GM12878 (cell line): ENCODE measurements at regions not wholly inside any gene's neighbourhood (a gene's known extent, or its start where the extent isn't known, plus 50 kb on each side); places are given as distances from the start of the nearest gene placed in this dataset.

Experiments used
- ATAC-seq: fragments of 200-7000 bp; cut with Tn5 transposase; 3 replicates; pipeline ENCODE4 v1.9.1; 2020; ENCODE audit warnings: mild to moderate bottlenecking, moderate library complexity
- BruUV-seq: library from RNA; stranded (reverse); fragments of 400-500 nt; replicated peaks from 2 replicates; lab custom pipeline; 2021; lab: Mats Ljungman, UMichigan
- CTCF ChIA-PET: fragments of 300-600 bp; sonication (Branson Sonifier 250); formaldehyde crosslinking; extraction: SDS; loops from one replicate; lab custom pipeline; 2021; ENCODE audit warnings: inconsistent platforms; lab: Yijun Ruan, JAX
- POLR2A ChIA-PET: fragments of 350-600 bp; formaldehyde crosslinking; extraction: SDS; loops from one replicate; lab custom pipeline; 2021; ENCODE audit warnings: inconsistent platforms; lab: Charles Lee
- RAD21 ChIA-PET: fragments of 300-600 bp; sonication (Branson Sonifier 250); formaldehyde crosslinking; loops from one replicate; lab custom pipeline; 2023; ENCODE audit warnings: antibody characterized with exemption; ENCODE audit not compliant: unreplicated experiment; lab: Charles Lee
- SMC1A ChIA-PET: fragments of 300-600 bp; sonication (Branson Sonifier 250); formaldehyde crosslinking; loops from one replicate; lab custom pipeline; 2023; ENCODE audit not compliant: unreplicated experiment, uncharacterized antibody; lab: Charles Lee
- DNase-seq: peaks from one replicate; pipeline ENCODE4 v3.0.0-alpha.2; 2011; ENCODE audit warnings: low read depth, low spot score
- FAIRE-seq: peaks from 3 replicates; lab custom pipeline; 2011; peaks lifted over from hg19 to GRCh38; lab: Jason Lieb, UNC
- H2AFZ ChIP-seq: 2 replicates; pipeline ENCODE4 v1.6.0; 2011; ENCODE audit warnings: low read depth, low read length, control low read depth; ENCODE audit not compliant: control insufficient read depth
- H3K27ac ChIP-seq: 2 replicates; pipeline ENCODE4 v1.5.1; 2011; ENCODE audit warnings: control low read depth; ENCODE audit not compliant: control insufficient read depth, insufficient read depth
- H3K27me3 ChIP-seq, 2 experiments: replicated peaks in 1 of 2; 2 replicates each; pipeline versions ENCODE4 v1.6.0 to v1.6.1; 2011; ENCODE audit warnings: low read length in 1 of 2; ENCODE audit not compliant: control insufficient read depth in 2 of 2, insufficient read depth in 2 of 2
- H3K36me3 ChIP-seq, 2 experiments: 2 replicates each; pipeline ENCODE4 v1.5.1; 2011; ENCODE audit warnings: low read length in 1 of 2; ENCODE audit not compliant: control insufficient read depth in 2 of 2, insufficient read depth in 2 of 2
- H3K4me1 ChIP-seq: 2 replicates; pipeline ENCODE4 v1.6.1; 2011; ENCODE audit warnings: mild to moderate bottlenecking, low read length, moderate library complexity, mixed read lengths; ENCODE audit not compliant: control insufficient read depth, insufficient read depth
- H3K4me2 ChIP-seq: 2 replicates; pipeline ENCODE4 v1.6.0; 2011; ENCODE audit warnings: control low read depth; ENCODE audit not compliant: control insufficient read depth, insufficient read depth
- H3K4me3 ChIP-seq: fragments of 200-600 bp; sonication (generic); 2 replicates; pipeline ENCODE4 v1.5.1; 2016
- H3K79me2 ChIP-seq: 2 replicates; pipeline ENCODE4 v1.6.0; 2011; ENCODE audit warnings: low read length; ENCODE audit not compliant: control insufficient read depth, insufficient read depth
- H3K9ac ChIP-seq: 2 replicates; pipeline ENCODE4 v1.8.0; 2011; ENCODE audit warnings: low read length, control low read depth, mixed read lengths; ENCODE audit not compliant: control insufficient read depth, insufficient read depth
- H3K9me3 ChIP-seq: replicated peaks from 3 replicates; pipeline ENCODE4 v1.5.1; 2011; ENCODE audit warnings: mild to moderate bottlenecking, low read length; ENCODE audit not compliant: control insufficient read depth, insufficient read depth
- H4K20me1 ChIP-seq: 2 replicates; pipeline ENCODE4 v1.6.0; 2011; ENCODE audit not compliant: control insufficient read depth, insufficient read depth
- BACH1 ChIP-seq: fragments of 450-650 bp; IDR thresholded peaks from 2 replicates; pipeline ENCODE4 v1.6.1; 2017; ENCODE audit warnings: mild to moderate bottlenecking, borderline replicate concordance
- CBX3 ChIP-seq: fragments of 200-600 bp; sonication (generic); IDR thresholded peaks from 2 replicates; pipeline ENCODE4 v1.6.1; 2016; ENCODE audit warnings: low read depth, borderline replicate concordance
- JUNB ChIP-seq: IDR thresholded peaks from 2 replicates; pipeline ENCODE4 v1.6.1; 2016; ENCODE audit warnings: antibody characterized with exemption, mild to moderate bottlenecking
- NFIC ChIP-seq: IDR thresholded peaks from 2 replicates; pipeline ENCODE4 v1.6.1; 2012; ENCODE audit warnings: low read depth, mild to moderate bottlenecking, inconsistent platforms, low read length, moderate library complexity
- PML ChIP-seq: IDR thresholded peaks from 2 replicates; pipeline ENCODE4 v1.6.1; 2012; ENCODE audit warnings: low read length, inconsistent platforms
- RAD21 ChIP-seq: IDR thresholded peaks from 2 replicates; pipeline ENCODE4 v1.6.1; 2011; ENCODE audit warnings: mild to moderate bottlenecking, low read depth, low read length, moderate library complexity; ENCODE audit not compliant: insufficient read depth
- RELA ChIP-seq: fragments of 450-650 bp; IDR thresholded peaks from 2 replicates; pipeline ENCODE4 v1.8.0; 2014; ENCODE audit warnings: borderline replicate concordance; ENCODE audit not compliant: partially characterized antibody
- RFX5 ChIP-seq: IDR thresholded peaks from 2 replicates; pipeline ENCODE4 v1.6.1; 2011; ENCODE audit warnings: low read depth, low read length, improper control_type of control experiment
- SIX5 ChIP-seq: IDR thresholded peaks from 2 replicates; pipeline ENCODE4 v1.6.1; 2011; ENCODE audit warnings: mild to moderate bottlenecking, low read depth, low read length, moderate library complexity; ENCODE audit not compliant: severe bottlenecking
- SMAD5 ChIP-seq: IDR thresholded peaks from 2 replicates; pipeline ENCODE4 v1.6.1; 2016; ENCODE audit warnings: antibody characterized with exemption, low read depth
- WGBS: methylation state at CpG from one replicate; pipeline ENCODE4 v1.1.6; 2016; ENCODE audit warnings: low lambda C conversion rate; ENCODE audit not compliant: insufficient replicate concordance, insufficient coverage; ENCODE audit errors: missing lambda C conversion rate; 5-methylcytosine and 5-hydroxymethylcytosine counted together
- in situ Hi-C: fragments of 300-500 bp; cut with MboI; formaldehyde crosslinking; loops from 9 replicates; pipeline ENCODE4 v1.14.3; 2018; ENCODE audit warnings: mixed read lengths
- intact Hi-C: fragments of 100-400 bp; cut with micrococcal nuclease; formaldehyde crosslinking; loops from one replicate; pipeline ENCODE4 v1.14.2; 2022; ENCODE audit not compliant: unreplicated experiment
- TF ChIP-seq, protein P1 (sequence below): IDR thresholded peaks from 2 replicates; pipeline ENCODE4 v1.6.1; 2012; ENCODE audit warnings: low read depth, low read length, improper control_type of control experiment

DNA sequence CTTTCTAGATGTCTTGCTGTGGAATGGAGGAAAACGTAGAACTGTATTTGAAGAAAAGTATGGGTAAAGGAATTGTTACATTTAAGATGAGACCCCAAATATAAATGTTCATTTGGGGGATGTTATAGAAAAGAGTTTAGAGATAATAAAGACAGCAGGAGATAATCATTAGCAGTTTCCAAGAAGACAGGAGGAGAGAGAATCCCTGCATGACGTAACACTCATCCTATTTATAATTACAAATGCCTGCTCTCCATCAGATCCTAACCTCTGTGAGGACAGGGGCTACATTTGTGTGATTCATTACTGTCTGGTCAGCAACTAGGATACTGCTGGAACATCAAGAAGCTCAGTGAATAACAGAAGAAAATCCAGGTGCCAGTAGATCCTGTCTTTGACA is 133.0 kb upstream of the HDDC2 start (continued):
- TF ChIP-seq, protein P1, sequence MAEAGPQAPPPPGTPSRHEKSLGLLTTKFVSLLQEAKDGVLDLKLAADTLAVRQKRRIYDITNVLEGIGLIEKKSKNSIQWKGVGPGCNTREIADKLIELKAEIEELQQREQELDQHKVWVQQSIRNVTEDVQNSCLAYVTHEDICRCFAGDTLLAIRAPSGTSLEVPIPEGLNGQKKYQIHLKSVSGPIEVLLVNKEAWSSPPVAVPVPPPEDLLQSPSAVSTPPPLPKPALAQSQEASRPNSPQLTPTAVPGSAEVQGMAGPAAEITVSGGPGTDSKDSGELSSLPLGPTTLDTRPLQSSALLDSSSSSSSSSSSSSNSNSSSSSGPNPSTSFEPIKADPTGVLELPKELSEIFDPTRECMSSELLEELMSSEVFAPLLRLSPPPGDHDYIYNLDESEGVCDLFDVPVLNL = no peak
- no peak for TF ChIP-seq SMAD5

DNA sequence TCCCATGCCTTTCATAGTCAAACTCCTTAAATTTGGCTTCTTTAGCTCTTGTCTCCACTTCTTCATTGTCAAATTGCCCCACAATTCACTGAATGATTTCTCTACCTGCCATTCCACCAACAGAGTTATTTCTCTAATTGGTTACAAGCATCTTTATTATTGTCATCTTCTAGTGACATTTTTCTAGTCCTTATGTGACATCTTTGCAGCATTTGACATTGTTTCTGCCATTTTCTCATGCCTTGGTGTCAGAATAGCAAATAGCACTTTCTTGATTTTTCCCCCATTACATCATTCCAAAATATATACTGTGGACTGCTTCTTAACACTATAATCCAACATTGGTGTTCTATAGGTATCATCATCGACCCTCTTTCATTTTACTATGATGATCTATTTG is 137.7 kb upstream of the HDDC2 start:
- ChIA-PET SMC1A (no interaction called here), RAD21 (no interaction called here), CTCF (no interaction called here), POLR2A (interaction anchor here (0.7 kb wide), 2 partner anchors 85 to 111 kb away, joined by 4 to 8 read pairs; no protein-coding TSS in a partner anchor)
- Histone ChIP-seq H2AFZ (no peak overlapping the region), H3K27me3 (no peaks in the 10 kb centered on the region; a peak in 1 of 4 replicates), H3K9me3 (no peaks in the 10 kb centered on the region), H3K27ac (no peak overlapping the region), H3K79me2 (no peaks in the 10 kb centered on the region), H3K36me3 (no peaks in the 10 kb centered on the region), H3K4me3 (no peak overlapping the region), H4K20me1 (no peaks in the 10 kb centered on the region), H3K4me2 (no peak overlapping the region), H3K4me1 (no peaks in the 10 kb centered on the region), H3K9ac (no peak overlapping the region)
- intact Hi-C loops (no loop called here), in situ Hi-C loops (no loop called here)
- ATAC-seq (no peak), FAIRE-seq (no peak), DNase-seq (no peak)
- TF ChIP-seq PML (no peak), RELA (no peak), CBX3 (no peak), RFX5 (no peak), BACH1 (no peak), SIX5 (no peak), RAD21 (no peak), NFIC (no peak), JUNB (no peak)
- 0% methylated on average over 1 of the region's 1 CpG for WGBS
- BruUV-seq = no TSS peak
